Astrocyte of the cerebellum (primary cell): ENCODE measurements at regions not wholly inside any gene's neighbourhood (a gene's known extent, or its start where the extent isn't known, plus 50 kb on each side); places are given as distances from the start of the nearest gene placed in this dataset.
"Not testable (repeated sequence)": the region's sequence is repeated elsewhere in the genome, so short reads cannot be mapped to it uniquely, and the experiment has no call there.

Experiments used
- DNase-seq: peaks from one replicate; pipeline ENCODE4 v3.0.0-alpha.2; 2011; ENCODE audit warnings: low read depth
- H3K4me3 ChIP-seq: 2 replicates; pipeline ENCODE4 v1.5.1; 2011; ENCODE audit warnings: mild to moderate bottlenecking, low read depth, low read length, moderate library complexity
- CTCF ChIP-seq: IDR thresholded peaks from 2 replicates; pipeline ENCODE4 v1.5.1; 2012; ENCODE audit warnings: low read length, low read depth, moderate library complexity, mild to moderate bottlenecking; ENCODE audit errors: missing control alignments
- in situ Hi-C: cut with HindIII; loops from 2 replicates; pipeline ENCODE4 v1.10.0; 2017; ENCODE audit warnings: low sequenced_read_pairs

- TF ChIP-seq CTCF: no peak
- no peak overlapping the region for H3K4me3 ChIP-seq
- in situ Hi-C loops: no loop called here
- no peak for DNase-seq
These were observed 260.3 kb upstream of the DIO3 start for GRCh38 chr14:101301011-101301410.

GRCh38 chr14:101307162-101307561 is 254.1 kb upstream of the DIO3 start:
- H3K4me3 ChIP-seq, DNase-seq, in situ Hi-C loops: not testable (repeated sequence)

- H3K4me3 ChIP-seq, in situ Hi-C loops, DNase-seq: not testable (repeated sequence)
These were observed 250.1 kb upstream of the DIO3 start for GRCh38 chr14:101311186-101311585.

- no peak for TF ChIP-seq CTCF
- H3K4me3 ChIP-seq: no peak overlapping the region
- no peak for DNase-seq
- in situ Hi-C loops: no loop called here
These were observed 248.0 kb upstream of the DIO3 start for GRCh38 chr14:101313268-101313667.

GRCh38 chr14:101315802-101316296 is 245.4 kb upstream of the DIO3 start:
- no peak for DNase-seq
- H3K4me3 ChIP-seq: no peak overlapping the region
- in situ Hi-C loops: no loop called here
- TF ChIP-seq CTCF: no peak

- in situ Hi-C loops: no loop called here
- no peak for TF ChIP-seq CTCF
- no peak overlapping the region for H3K4me3 ChIP-seq
- no peak for DNase-seq
These were observed 243.0 kb upstream of the DIO3 start for GRCh38 chr14:101318271-101318670.

- no peak for TF ChIP-seq CTCF
- no peak for DNase-seq
- in situ Hi-C loops: no loop called here
- H3K4me3 ChIP-seq: no peak overlapping the region
These were observed 240.9 kb upstream of the DIO3 start for GRCh38 chr14:101320396-101320795.

- H3K4me3 ChIP-seq: no peak overlapping the region
- TF ChIP-seq CTCF: no peak
- in situ Hi-C loops: no loop called here
- no peak for DNase-seq
These were observed 239.1 kb upstream of the DIO3 start for GRCh38 chr14:101322223-101322622.
